GM18909 (cell line): ENCODE measurements at regions not wholly inside any gene's neighbourhood (a gene's known extent, or its start where the extent isn't known, plus 50 kb on each side); places are given as distances from the start of the nearest gene placed in this dataset.

Experiments
- ATAC-seq: cut with Tn5 transposase; IDR thresholded peaks from one replicate; pipeline ENCODE4 v1.9.1; 2021; ENCODE audit warnings: mild to moderate bottlenecking; ENCODE audit not compliant: unreplicated experiment, poor library complexity

GRCh38 chr12:43126652-43127375, 425.2 kb downstream of the ADAMTS20 start:
- ATAC-seq, result no peak

GRCh38 chr12:43123461-43123860, 428.5 kb downstream of the ADAMTS20 start:
- no peak for ATAC-seq

- ATAC-seq, result no peak
Measured at GRCh38 chr12:43120150-43120549, 431.9 kb downstream of the ADAMTS20 start.

GRCh38 chr12:43118881-43119280, 433.1 kb downstream of the ADAMTS20 start:
- ATAC-seq, result no peak

GRCh38 chr12:43118234-43118633, 433.8 kb downstream of the ADAMTS20 start:
- ATAC-seq, result no peak

- ATAC-seq, result no peak
Measured at GRCh38 chr12:43117226-43117930, 434.6 kb downstream of the ADAMTS20 start.

GRCh38 chr12:43115441-43116160, 436.4 kb downstream of the ADAMTS20 start:
- no peak for ATAC-seq

- no peak for ATAC-seq
Measured at GRCh38 chr12:43114316-43114715, 437.7 kb downstream of the ADAMTS20 start.

- ATAC-seq, result no peak
Measured at GRCh38 chr12:43113616-43114015, 438.4 kb downstream of the ADAMTS20 start.

GRCh38 chr12:43113135-43113534, 438.9 kb downstream of the ADAMTS20 start:
- ATAC-seq, result no peak

GRCh38 chr12:43112101-43112920, 439.7 kb downstream of the ADAMTS20 start:
- no peak for ATAC-seq

- ATAC-seq, result no peak
Measured at GRCh38 chr12:43111608-43112007, 440.4 kb downstream of the ADAMTS20 start.

GRCh38 chr12:43109631-43110345, 442.2 kb downstream of the ADAMTS20 start:
- ATAC-seq, result no peak

- no peak for ATAC-seq
Measured at GRCh38 chr12:43108656-43109055, 443.3 kb downstream of the ADAMTS20 start.

GRCh38 chr12:43107026-43107775, 444.8 kb downstream of the ADAMTS20 start:
- ATAC-seq, result no peak

GRCh38 chr12:43106355-43106754, 445.6 kb downstream of the ADAMTS20 start:
- ATAC-seq, result no peak

GRCh38 chr12:43105426-43105981, 446.5 kb downstream of the ADAMTS20 start:
- no peak for ATAC-seq

GRCh38 chr12:43104494-43104893, 447.5 kb downstream of the ADAMTS20 start:
- no peak for ATAC-seq

GRCh38 chr12:43103866-43104265, 448.1 kb downstream of the ADAMTS20 start:
- no peak for ATAC-seq
